Astrocyte (in vitro differentiated cells and primary cell): ENCODE measurements at regions not wholly inside any gene's neighbourhood (a gene's known extent, or its start where the extent isn't known, plus 50 kb on each side); places are given as distances from the start of the nearest gene placed in this dataset.

Experiments used
- DNase-seq: peaks from one replicate; pipeline ENCODE4 v3.0.0-alpha.2; 2010; ENCODE audit warnings: low read depth
- FAIRE-seq: peaks from 2 replicates; lab custom pipeline; 2011; peaks lifted over from hg19 to GRCh38; lab: Jason Lieb, UNC
- H2AFZ ChIP-seq: 2 replicates; pipeline ENCODE4 v1.6.0; 2012; ENCODE audit warnings: low read depth, low read length, inconsistent platforms
- H3K27ac ChIP-seq: 2 replicates; pipeline ENCODE4 v1.5.1; 2011; ENCODE audit warnings: low read depth, low read length, inconsistent platforms
- H3K27me3 ChIP-seq: 2 replicates; pipeline ENCODE4 v1.6.0; 2011; ENCODE audit warnings: low read length, inconsistent platforms; ENCODE audit not compliant: insufficient read depth
- H3K36me3 ChIP-seq: 2 replicates; pipeline ENCODE4 v1.5.1; 2011; ENCODE audit warnings: low read length, inconsistent platforms; ENCODE audit not compliant: insufficient read depth
- H3K4me1 ChIP-seq: 2 replicates; pipeline ENCODE4 v1.5.1; 2011; ENCODE audit warnings: low read length, inconsistent platforms; ENCODE audit not compliant: insufficient read depth
- H3K4me2 ChIP-seq: 2 replicates; pipeline ENCODE4 v1.6.0; 2012; ENCODE audit warnings: low read length, inconsistent platforms
- H3K4me3 ChIP-seq: 2 replicates; pipeline ENCODE4 v1.5.1; 2011; ENCODE audit warnings: low read depth, mild to moderate bottlenecking, low read length, inconsistent platforms; ENCODE audit not compliant: insufficient read depth
- H3K79me2 ChIP-seq: 2 replicates; pipeline ENCODE4 v1.6.0; 2012; ENCODE audit warnings: mild to moderate bottlenecking, low read length, inconsistent platforms; ENCODE audit not compliant: insufficient read depth
- H3K9ac ChIP-seq: 2 replicates; pipeline ENCODE4 v1.6.0; 2012; ENCODE audit warnings: mild to moderate bottlenecking, low read length, inconsistent platforms
- H3K9me3 ChIP-seq: 2 replicates; pipeline ENCODE4 v1.5.1; 2012; ENCODE audit warnings: low read depth, mild to moderate bottlenecking, low read length, inconsistent platforms; ENCODE audit not compliant: insufficient read depth
- H4K20me1 ChIP-seq: 2 replicates; pipeline ENCODE4 v1.6.0; 2012; ENCODE audit warnings: low read length, inconsistent platforms; ENCODE audit not compliant: insufficient read depth
- H3K27ac Mint-ChIP-seq: one replicate; pipeline ENCODE4 v1.8.0; 2021; ENCODE audit warnings: mild to moderate bottlenecking, mixed read lengths; ENCODE audit not compliant: unreplicated experiment
- H3K27me3 Mint-ChIP-seq: one replicate; pipeline ENCODE4 v1.8.0; 2021; ENCODE audit warnings: low read depth, mixed read lengths; ENCODE audit not compliant: unreplicated experiment
- H3K36me3 Mint-ChIP-seq: one replicate; pipeline ENCODE4 v1.8.0; 2021; ENCODE audit warnings: low read depth, mixed read lengths; ENCODE audit not compliant: unreplicated experiment
- H3K4me1 Mint-ChIP-seq: one replicate; pipeline ENCODE4 v1.8.0; 2021; ENCODE audit warnings: low read depth, mixed read lengths; ENCODE audit not compliant: unreplicated experiment
- H3K4me3 Mint-ChIP-seq: one replicate; pipeline ENCODE4 v1.8.0; 2021; ENCODE audit warnings: mild to moderate bottlenecking, moderate library complexity, mixed read lengths; ENCODE audit not compliant: unreplicated experiment
- H3K9me3 Mint-ChIP-seq: one replicate; pipeline ENCODE4 v1.8.0; 2021; ENCODE audit warnings: mild to moderate bottlenecking, mixed read lengths; ENCODE audit not compliant: unreplicated experiment
- CTCF ChIP-seq: IDR thresholded peaks from 2 replicates; pipeline ENCODE4 v1.5.1; 2011; ENCODE audit warnings: low read depth, mild to moderate bottlenecking, inconsistent platforms, low read length, moderate library complexity; ENCODE audit not compliant: insufficient read depth
- EZH2 ChIP-seq: IDR thresholded peaks from 2 replicates; pipeline ENCODE4 v1.6.1; 2012; ENCODE audit warnings: mild to moderate bottlenecking, low read length, inconsistent platforms; ENCODE audit not compliant: insufficient read depth

GRCh38 chr1:106979371-106979770 lies 77.1 kb upstream of the PRMT6 start:
- no peak for DNase-seq
- Histone ChIP-seq H3K79me2 (no peaks in the 10 kb centered on the region), H3K4me1 (no peaks in the 10 kb centered on the region), H3K27me3 (no peaks in the 10 kb centered on the region), H3K4me2 (no peak overlapping the region), H3K9ac (no peak overlapping the region), H3K27ac (no peak overlapping the region), H3K9me3 (no peaks in the 10 kb centered on the region), H3K36me3 (no peaks in the 10 kb centered on the region), H4K20me1 (no peaks in the 10 kb centered on the region), H2AFZ (no peak overlapping the region), H3K4me3 (no peak overlapping the region)
- Mint-ChIP-seq H3K4me1 (peaks cover 5% of the 10 kb centered on the region), H3K9me3 (no peaks in the 10 kb centered on the region), H3K4me3 (no peak overlapping the region), H3K27ac (no peak overlapping the region), H3K27me3 (no peaks in the 10 kb centered on the region), H3K36me3 (no peaks in the 10 kb centered on the region)
- TF ChIP-seq EZH2 (no peak), CTCF (no peak)
- FAIRE-seq, result no peak

GRCh38 chr1:106980121-106980520 lies 76.4 kb upstream of the PRMT6 start:
- Histone ChIP-seq H4K20me1 (no peaks in the 10 kb centered on the region), H3K36me3 (no peaks in the 10 kb centered on the region), H3K79me2 (no peaks in the 10 kb centered on the region), H2AFZ (no peak overlapping the region), H3K9ac (no peak overlapping the region), H3K27me3 (no peaks in the 10 kb centered on the region), H3K4me3 (no peak overlapping the region), H3K27ac (no peak overlapping the region), H3K4me1 (no peaks in the 10 kb centered on the region), H3K4me2 (no peak overlapping the region), H3K9me3 (no peaks in the 10 kb centered on the region)
- FAIRE-seq (no peak), DNase-seq (no peak)
- peaks cover 5% of the 10 kb centered on the region for H3K4me1 Mint-ChIP-seq
- H3K27ac Mint-ChIP-seq, result no peak overlapping the region
- no peak overlapping the region for H3K4me3 Mint-ChIP-seq
- H3K9me3 Mint-ChIP-seq, result no peaks in the 10 kb centered on the region
- TF ChIP-seq EZH2, result no peak
- H3K27me3 Mint-ChIP-seq, result no peaks in the 10 kb centered on the region
- H3K36me3 Mint-ChIP-seq, result no peaks in the 10 kb centered on the region

GRCh38 chr1:106984801-106985200 lies 71.7 kb upstream of the PRMT6 start:
- no peak overlapping the region for H3K4me3 Mint-ChIP-seq
- DNase-seq, result no peak
- no peak for FAIRE-seq
- no peaks in the 10 kb centered on the region for H3K79me2 ChIP-seq
- H2AFZ ChIP-seq, result no peak overlapping the region
- no peaks in the 10 kb centered on the region for H3K27me3 ChIP-seq
- H3K9ac ChIP-seq, result no peak overlapping the region
- H3K36me3 Mint-ChIP-seq, result no peaks in the 10 kb centered on the region
- H4K20me1 ChIP-seq, result no peaks in the 10 kb centered on the region
- H3K9me3 Mint-ChIP-seq, result no peaks in the 10 kb centered on the region
- H3K4me1 ChIP-seq, result no peaks in the 10 kb centered on the region
- no peak overlapping the region for H3K27ac Mint-ChIP-seq
- peaks cover 5% of the 10 kb centered on the region for H3K4me1 Mint-ChIP-seq
- H3K27ac ChIP-seq, result no peak overlapping the region
- no peaks in the 10 kb centered on the region for H3K9me3 ChIP-seq
- H3K36me3 ChIP-seq, result no peaks in the 10 kb centered on the region
- no peaks in the 10 kb centered on the region for H3K27me3 Mint-ChIP-seq
- no peak overlapping the region for H3K4me3 ChIP-seq
- no peak overlapping the region for H3K4me2 ChIP-seq
- TF ChIP-seq EZH2 (no peak), CTCF (no peak)
